IPS-18c (cell line): ENCODE measurements at regions not wholly inside any gene's neighbourhood (a gene's known extent, or its start where the extent isn't known, plus 50 kb on each side); places are given as distances from the start of the nearest gene placed in this dataset.

Experiments
- H3K4me3 ChIP-seq: 2 replicates; pipeline ENCODE4 v1.7.0; 2013; ENCODE audit warnings: low read depth, mild to moderate bottlenecking, low read length, moderate library complexity; ENCODE audit not compliant: insufficient read depth
- H3K9me3 ChIP-seq: one replicate; pipeline ENCODE4 v1.6.1; 2013; ENCODE audit warnings: mild to moderate bottlenecking, low read length, moderate library complexity; ENCODE audit not compliant: control insufficient read depth, insufficient read depth

DNA sequence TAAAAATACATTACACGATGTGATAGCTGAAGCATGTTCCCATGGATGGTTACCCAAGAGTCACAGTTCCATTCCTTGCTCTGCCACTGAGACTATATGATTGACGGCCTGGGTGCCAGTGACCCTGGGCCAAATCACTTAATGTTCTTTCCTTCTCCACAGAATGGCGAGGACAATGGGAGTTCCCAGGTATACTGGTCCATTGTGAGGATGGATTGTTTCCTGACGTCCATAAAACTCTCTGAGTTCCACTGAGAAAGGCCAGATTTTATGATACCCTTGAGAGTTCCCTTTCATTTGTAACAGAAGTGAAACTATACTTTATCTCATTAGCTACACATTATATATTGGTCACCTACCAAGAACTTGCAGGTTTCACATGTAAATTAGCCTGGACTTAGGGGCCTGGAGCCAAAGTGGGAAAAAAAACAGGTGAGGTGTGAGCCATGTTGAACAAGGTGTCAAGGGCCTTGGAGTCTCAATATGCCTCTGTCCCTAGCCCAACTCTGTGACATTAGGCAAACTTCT, 502.2 kb upstream of the DAB1 start:
- Histone ChIP-seq H3K9me3 (no peaks in the 10 kb centered on the region), H3K4me3 (no peak overlapping the region)

DNA sequence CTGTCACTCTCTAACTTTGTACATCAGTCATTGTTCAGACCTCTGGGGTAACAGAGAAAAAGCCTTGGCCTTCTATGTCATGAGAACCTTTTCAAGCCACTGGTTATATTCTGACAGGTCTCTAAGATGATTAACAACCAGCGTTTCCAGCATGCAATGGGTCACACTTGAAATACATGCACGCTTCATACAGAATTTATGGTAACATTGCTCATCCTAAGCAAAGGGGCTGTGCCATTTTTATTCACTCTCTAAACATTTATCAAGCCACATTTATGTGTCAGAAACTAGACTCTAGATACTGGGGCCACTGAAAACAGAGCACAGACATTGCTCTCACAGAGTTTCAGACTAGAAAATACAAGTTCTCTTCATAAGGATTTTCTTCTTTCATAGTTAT, 501.4 kb upstream of the DAB1 start:
- H3K9me3 ChIP-seq: no peaks in the 10 kb centered on the region
- no peak overlapping the region for H3K4me3 ChIP-seq

DNA sequence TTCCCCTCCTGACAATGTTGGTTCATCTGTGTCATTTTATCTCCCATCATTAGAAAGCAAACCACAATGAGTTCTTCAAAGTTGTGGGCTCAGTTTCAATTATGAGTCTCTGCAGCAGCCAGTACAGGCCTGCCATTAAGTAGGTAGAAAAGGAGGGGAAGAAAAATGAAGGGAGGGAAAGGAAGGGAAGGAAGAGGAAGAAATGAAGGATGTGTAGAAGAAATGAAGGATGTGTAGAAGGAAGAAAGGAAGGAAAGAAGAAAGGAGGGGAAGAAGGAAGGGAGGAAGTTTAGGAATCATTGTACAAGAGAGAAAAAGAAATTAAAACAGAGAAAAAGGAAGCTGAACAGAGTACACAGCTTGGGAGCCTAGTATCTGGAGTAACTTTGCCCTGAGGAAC, 498.3 kb upstream of the DAB1 start:
- Histone ChIP-seq H3K9me3 (no peaks in the 10 kb centered on the region), H3K4me3 (no peak overlapping the region)

DNA sequence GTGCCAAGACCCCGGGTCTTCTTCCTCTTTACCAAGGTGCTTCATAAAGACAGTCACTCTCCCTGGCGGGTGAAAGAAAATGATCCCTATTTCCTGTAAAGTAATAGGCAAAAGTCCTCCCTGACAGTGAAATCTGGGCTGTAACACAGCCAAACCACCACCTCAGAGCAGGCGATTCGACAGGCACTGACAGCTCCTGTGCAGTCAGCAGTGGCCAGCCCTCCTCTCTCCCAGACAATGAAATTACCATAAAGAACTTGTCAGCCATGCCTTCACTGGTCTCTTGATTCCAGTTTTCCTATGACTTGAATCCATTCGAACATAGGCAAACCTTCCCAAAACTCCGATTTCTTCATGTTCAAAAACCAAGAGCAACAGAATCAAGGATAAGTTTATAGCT, 492.2 kb upstream of the DAB1 start:
- H3K4me3 ChIP-seq: no peak overlapping the region
- H3K9me3 ChIP-seq: no peaks in the 10 kb centered on the region

DNA sequence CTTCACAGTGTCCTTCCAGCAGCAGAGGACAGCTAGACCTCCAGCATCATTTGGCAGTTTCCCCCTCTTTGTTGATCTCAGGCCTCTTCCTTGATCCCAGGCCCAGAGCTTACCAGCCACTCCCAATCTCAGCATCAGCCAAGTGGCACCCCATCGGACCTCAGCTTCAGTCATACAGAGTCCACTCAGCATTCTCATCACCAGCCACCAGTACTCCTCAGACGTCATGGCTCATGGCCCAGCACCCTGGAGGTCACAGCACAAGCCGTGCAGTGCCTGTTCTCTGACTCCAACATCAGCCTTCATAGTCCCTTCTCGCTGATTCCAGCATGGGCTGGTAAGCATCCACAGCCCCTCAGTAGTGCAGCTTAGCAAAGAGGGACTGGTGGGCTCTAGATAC, 487.6 kb upstream of the DAB1 start:
- no peaks in the 10 kb centered on the region for H3K9me3 ChIP-seq
- H3K4me3 ChIP-seq: no peak overlapping the region

DNA sequence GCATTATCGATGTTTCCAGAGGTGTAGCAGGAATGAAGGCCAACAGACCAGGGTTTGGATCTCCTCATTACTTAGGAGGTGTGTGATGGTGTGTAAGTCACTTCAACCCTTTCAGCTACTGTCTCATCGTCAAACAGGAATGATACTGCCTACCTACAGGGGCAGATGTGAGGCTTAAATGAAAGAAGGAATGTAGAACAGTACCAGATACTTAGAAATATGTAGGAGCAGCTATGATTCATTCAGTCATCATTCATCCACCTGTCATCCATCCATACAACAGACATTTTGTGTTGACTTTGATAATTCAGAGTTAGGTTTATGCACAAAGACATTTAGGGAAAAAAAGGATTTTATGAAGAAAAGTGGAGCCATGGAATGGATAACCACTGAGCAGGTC, 486.9 kb upstream of the DAB1 start:
- no peaks in the 10 kb centered on the region for H3K9me3 ChIP-seq
- no peak overlapping the region for H3K4me3 ChIP-seq

DNA sequence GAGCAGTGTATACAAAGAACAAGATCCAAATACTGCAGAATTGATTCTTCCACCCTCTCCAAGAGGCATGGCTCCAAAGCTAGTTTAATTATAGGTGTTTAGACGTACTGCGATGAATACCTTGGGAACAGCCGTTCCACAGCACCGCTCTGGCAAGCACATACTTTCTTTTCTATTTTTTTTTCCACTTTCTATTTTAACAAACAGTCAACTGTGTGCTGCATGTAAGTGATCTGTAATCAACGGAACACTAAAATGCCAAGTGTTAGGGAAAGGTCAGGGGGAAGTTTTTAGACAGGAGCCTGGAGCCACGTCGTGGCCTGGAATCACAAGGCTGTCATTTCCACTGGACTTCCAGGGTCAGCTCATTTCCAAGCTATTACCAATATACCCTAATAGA, 486.4 kb upstream of the DAB1 start:
- no peaks in the 10 kb centered on the region for H3K9me3 ChIP-seq

DNA sequence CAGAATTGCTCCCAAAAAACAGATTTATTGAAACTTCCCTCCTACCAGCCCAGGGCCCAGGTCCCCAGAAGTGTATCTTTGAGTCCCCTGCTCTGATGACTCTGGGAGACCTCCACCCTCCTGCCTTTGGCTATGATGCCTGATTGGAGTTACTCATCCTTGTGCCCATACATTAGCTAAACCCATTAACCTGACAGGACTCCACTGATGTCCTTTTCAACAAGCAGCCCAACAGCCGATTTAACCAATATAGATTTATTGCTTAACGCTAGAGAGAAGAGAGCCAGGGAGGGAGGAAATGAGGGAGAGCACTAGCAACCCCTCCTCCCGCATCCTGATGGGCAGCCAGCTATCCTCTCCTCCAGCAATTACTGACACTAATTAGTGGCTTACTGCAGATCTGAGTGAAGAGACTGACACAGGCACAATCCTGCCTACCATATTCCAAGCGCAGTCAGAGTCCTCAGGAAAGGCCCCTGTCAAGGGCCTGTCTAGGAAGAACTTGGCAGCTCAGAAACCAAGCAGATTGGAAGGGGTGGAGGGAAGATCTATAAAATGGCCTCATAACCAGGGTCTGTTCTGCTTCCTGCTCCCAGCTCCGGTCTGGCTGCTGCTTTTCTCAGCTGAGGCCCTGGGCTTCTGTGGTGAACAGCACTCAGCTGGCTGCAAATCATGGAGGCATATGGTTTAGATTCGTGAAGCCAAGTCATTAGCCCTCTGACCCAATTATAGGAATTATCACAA, 484.5 kb upstream of the DAB1 start:
- H3K4me3 ChIP-seq: no peak overlapping the region
- no peaks in the 10 kb centered on the region for H3K9me3 ChIP-seq

More for the DNA sequence above, 486.4 kb upstream of the DAB1 start:
- H3K4me3 ChIP-seq: no peak overlapping the region

DNA sequence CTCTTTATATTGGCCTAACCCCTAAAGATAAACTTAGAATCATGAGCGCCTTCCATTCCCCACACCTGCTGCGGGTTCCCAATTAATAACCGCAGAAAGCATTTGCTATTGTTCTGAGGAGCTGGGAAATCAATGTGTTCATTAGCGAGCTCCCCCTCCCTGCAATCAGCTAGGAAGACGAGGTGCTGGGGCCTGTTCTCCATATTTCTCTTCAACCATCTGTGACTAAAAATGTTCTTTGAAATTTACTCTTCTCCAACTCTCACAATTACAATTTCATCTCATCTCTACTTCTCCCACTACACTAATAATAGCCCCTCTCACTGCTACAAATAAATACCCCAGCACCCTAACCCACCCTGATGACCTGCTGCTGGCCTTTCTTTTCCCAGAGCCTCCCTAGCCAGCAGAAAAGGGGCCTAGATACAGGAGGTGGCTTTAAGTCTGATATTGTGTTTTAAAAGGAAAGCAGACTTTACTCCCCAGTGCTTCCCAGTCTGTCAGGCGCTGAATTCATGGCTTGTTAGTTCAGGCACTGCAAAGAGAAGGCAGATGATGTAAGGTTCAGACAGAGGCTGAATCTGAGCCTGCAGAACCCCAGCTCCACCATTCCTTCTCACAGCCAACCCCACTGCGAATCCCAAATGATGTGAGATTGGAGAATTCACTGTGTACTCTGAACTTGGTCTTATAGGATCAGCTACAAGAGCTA, 477.5 kb upstream of the DAB1 start:
- H3K4me3 ChIP-seq: no peak overlapping the region
- H3K9me3 ChIP-seq: no peaks in the 10 kb centered on the region

DNA sequence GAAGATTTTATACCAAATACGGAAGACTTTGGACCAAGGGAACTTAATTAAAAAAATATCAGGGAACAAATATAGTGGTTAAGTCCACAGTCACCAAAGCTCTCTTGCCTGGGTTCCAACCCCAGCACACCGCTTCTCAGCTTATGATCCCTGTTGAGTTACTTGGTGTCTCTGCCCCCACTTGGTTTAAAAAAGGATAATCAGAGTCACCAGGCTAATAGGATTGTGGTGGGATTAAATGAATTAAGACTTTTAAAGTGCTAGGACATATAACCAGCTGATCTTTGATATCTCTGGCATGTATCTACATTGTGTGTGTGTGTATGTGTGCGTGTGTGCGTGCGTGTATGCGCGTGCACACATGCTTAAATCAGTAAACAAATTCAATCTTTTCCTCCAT, 474.7 kb upstream of the DAB1 start:
- H3K9me3 ChIP-seq: no peaks in the 10 kb centered on the region
- H3K4me3 ChIP-seq: no peak overlapping the region

DNA sequence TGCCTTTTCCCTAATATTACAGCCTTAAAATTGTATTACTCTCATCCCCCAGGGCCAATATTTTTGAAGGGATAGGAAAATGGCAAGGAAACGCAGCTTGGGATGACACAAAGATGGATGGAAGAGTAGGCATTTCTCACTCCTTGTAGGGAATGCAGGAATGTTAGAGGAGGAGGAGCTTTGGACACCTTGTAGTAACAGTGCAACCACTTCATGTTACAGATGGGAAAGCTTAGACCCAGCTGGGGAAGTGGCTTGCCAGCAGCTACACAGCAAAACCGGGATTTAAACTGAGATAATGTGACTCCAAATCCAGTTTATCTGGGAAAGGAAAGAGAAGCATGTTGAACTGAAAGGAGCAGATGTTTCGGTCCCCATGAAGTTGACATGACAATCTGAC, 473.7 kb upstream of the DAB1 start:
- Histone ChIP-seq H3K4me3 (no peak overlapping the region), H3K9me3 (no peaks in the 10 kb centered on the region)

DNA sequence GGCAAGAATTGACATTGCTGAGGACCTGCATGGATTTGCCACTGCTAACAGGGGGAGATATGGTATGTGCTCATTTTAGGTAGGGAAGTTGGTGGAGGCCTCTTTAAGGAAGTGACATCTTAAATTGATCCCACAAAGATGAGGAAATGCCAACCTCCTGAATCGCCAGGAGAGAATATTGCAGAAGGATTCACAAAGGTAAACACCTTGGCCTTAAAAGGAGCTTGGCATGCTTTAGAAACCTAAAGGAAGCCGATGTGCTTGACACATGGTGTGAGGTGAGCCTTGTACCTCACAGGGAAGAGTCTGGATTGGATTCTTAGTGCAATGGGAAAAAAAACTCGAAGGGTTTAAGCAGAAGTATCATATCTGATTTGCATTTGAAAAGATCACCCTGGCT, 470.5 kb upstream of the DAB1 start:
- Histone ChIP-seq H3K9me3 (no peaks in the 10 kb centered on the region), H3K4me3 (no peak overlapping the region)

DNA sequence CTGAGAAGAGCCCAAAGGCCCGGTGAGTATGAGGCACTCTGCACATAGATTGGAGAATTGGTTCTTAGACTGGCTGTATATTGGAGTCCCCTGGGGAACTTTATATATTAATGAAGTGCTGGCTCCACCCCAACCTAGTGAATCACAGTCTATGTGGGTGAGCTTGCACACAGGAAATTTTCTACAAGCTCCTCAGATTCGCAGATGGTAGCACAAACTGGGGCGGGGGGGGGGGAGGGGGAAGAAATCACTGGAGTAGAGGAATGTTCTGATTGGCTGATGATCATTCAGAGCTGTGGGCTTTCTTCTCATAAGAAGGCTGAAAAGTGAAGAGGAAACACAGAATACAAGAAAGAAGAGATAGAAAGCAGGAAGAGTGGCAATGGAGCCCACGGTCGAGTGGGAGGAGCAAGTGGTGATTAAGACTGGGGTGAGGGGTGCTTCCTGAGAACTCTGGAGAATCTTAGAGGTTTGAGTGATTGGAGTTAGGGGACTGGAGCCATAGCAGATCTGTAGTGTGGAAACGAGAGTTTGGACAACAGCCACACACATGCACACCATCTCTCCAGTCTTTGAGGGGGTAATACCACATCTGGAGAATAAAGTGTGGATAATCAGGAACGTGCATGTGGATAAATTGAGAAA, 465.9 kb upstream of the DAB1 start:
- no peaks in the 10 kb centered on the region for H3K9me3 ChIP-seq
- no peak overlapping the region for H3K4me3 ChIP-seq

DNA sequence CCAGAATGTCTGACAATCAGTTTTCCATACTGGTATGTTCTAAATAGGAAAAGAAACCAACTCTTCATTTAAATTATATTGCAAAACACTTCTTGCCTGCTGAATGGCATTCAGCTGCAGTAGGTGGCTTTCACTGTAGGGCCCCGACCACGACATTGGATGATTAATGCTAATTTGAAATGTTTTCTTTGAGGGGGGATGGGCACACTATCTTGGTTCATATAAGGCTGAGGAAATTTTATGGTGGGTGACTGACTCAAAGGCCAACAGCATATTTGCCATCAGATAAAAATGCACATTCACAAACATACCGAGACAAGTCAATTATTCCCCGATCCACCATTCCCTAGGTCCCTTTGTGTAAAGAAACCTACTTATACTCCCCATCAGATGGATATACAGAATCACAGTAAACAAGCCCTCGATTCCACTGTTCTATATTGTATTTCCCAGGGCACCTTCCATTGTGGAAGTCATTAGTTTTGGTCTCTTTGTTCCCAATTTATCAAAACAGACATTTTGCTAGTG, 464.2 kb upstream of the DAB1 start:
- H3K9me3 ChIP-seq: no peaks in the 10 kb centered on the region
- no peak overlapping the region for H3K4me3 ChIP-seq

DNA sequence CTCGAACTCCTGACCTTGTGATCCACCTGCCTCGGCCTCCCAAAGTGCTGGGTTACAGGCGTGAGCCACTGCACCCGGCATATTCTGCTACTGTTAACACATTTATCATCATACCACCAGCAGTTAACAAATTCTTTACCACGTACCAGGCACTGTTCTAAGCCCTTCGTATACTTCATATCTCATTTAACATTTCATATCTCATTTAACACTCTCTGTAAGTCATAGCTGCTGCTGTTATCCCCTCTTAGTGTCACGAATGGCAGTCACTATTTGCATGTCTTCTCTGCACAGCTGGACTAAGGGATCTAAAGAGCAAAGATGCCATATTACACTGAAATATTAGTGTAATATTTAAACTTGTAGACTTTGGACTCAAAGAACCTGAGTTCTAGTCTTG, 462.5 kb upstream of the DAB1 start:
- H3K9me3 ChIP-seq: no peaks in the 10 kb centered on the region
- H3K4me3 ChIP-seq: no peak overlapping the region

DNA sequence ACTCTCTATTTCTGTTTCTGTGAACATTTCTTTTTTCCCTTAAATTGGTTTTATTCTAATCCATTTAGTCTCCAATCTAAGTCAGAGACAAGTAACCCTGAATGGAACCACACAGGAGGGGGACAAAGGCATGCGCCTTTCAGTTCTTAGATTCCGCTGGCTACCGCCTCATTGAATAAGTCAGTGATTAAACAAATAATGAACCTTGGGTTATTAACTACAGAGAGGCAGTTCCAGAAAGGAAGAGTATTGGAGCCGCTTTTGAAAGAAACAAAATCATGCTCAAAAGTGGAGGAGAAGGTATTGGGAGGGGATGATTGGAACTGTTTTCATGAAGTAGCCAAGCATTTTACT, 459.8 kb upstream of the DAB1 start:
- no peaks in the 10 kb centered on the region for H3K9me3 ChIP-seq

DNA sequence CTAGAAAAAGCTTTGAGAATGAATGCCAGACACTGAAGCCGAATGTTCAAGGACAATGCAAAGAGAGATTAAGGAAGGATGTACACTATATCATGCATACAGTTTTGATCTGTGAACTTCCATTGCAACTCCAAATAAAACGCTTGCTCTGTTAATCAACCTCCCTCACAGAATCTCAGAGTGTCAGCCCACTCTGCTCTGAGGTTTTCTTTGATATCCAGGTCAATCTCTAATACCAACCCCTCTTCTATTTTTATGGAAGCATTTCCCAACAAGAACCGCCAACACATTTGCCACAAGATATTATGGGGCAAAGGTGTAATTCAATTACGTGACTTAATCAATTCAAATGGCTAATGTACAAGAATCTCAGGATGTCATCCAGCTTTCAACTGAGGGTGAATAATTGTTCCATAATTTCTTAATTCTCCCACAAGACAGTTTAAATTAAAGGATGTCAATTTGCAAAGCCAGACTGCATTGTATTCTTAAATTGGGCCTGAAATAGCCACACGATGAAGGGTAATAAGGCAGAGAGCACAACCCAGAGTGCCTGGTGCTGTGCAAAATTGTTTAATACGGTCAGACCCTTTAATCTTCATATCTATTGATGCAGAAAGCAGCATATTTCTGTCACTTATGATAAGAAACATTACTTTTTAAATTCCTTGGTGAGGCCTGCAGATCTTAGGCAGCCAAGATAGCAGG, 459.2 kb upstream of the DAB1 start:
- no peak overlapping the region for H3K4me3 ChIP-seq
- no peaks in the 10 kb centered on the region for H3K9me3 ChIP-seq

More for the DNA sequence above, 459.8 kb upstream of the DAB1 start:
- no peak overlapping the region for H3K4me3 ChIP-seq
